Ectodermal cell (in vitro differentiated cells): ENCODE measurements at regions not wholly inside any gene's neighbourhood (a gene's known extent, or its start where the extent isn't known, plus 50 kb on each side); places are given as distances from the start of the nearest gene placed in this dataset.
A peak's percentile ranks its signal among the peaks of the same experiment; 100 is the strongest.

Experiments
- H3K27ac ChIP-seq: 2 replicates; pipeline ENCODE4 v1.7.0; 2013; ENCODE audit warnings: mild to moderate bottlenecking, low read depth, low read length; ENCODE audit not compliant: insufficient read depth, poor library complexity, severe bottlenecking
- H3K27me3 ChIP-seq: 2 replicates; pipeline ENCODE4 v1.7.0; 2013; ENCODE audit warnings: mild to moderate bottlenecking, low read length; ENCODE audit not compliant: insufficient read depth, control insufficient read depth, poor library complexity, severe bottlenecking
- H3K36me3 ChIP-seq: one replicate; pipeline ENCODE4 v1.7.0; 2013; ENCODE audit warnings: low read length; ENCODE audit not compliant: control insufficient read depth, insufficient read depth
- H3K4me1 ChIP-seq: one replicate; pipeline ENCODE4 v1.7.0; 2013; ENCODE audit warnings: low read length; ENCODE audit not compliant: control insufficient read depth, insufficient read depth
- H3K4me3 ChIP-seq: 2 replicates; pipeline ENCODE4 v1.7.0; 2013; ENCODE audit warnings: low read depth, low read length, control low read depth; ENCODE audit not compliant: insufficient read depth
- H3K9me3 ChIP-seq: 2 replicates; pipeline ENCODE4 v1.7.0; 2013; ENCODE audit warnings: mild to moderate bottlenecking, low read length, moderate library complexity; ENCODE audit not compliant: control insufficient read depth
- WGBS, 2 experiments: methylation state at CpG; one replicate each; pipeline ENCODE4 v1.1.7; 2013; ENCODE audit warnings: missing lambda C conversion rate in 2 of 2; 5-methylcytosine and 5-hydroxymethylcytosine counted together

DNA sequence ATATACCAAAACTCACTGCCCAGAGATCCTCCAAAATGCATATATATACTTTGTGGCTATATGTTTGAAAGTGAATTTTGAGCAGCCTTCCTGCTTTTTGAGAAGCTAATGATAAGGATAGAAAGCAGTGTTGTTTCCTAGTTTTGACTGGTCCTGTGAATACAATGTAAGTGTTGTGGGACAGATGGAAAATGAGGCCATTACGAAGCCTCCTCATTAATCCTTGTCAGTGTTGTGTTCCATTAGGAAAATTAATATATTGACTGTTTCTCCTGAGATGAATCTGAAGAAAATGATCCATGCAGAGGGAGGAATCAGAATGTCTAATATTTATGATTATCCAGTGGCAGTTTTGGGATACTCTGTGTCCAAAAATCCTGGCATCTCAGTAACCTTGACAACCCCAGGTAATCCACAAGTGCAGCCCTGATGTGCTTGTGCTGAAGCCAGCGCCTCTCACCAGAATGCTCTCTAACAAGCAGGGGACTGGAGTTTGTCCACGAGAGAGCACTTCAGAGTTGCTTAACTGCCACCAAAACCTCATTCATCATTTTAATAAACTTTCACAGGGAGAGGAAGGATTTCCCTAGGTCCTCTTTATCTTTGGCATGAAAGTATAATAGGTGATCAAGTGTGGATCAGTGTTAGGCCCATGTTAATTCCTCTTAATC lies 418.6 kb downstream of the CMPK2 start:
- Histone ChIP-seq H3K4me1 (no peaks in the 10 kb centered on the region), H3K27me3 (no peaks in the 10 kb centered on the region), H3K9me3 (no peaks in the 10 kb centered on the region), H3K4me3 (no peak overlapping the region), H3K27ac (no peak overlapping the region), H3K36me3 (no peaks in the 10 kb centered on the region)
- WGBS, 2 experiments: 87 to 90% methylated on average over 2 to 3 of the region's 3 CpGs

DNA sequence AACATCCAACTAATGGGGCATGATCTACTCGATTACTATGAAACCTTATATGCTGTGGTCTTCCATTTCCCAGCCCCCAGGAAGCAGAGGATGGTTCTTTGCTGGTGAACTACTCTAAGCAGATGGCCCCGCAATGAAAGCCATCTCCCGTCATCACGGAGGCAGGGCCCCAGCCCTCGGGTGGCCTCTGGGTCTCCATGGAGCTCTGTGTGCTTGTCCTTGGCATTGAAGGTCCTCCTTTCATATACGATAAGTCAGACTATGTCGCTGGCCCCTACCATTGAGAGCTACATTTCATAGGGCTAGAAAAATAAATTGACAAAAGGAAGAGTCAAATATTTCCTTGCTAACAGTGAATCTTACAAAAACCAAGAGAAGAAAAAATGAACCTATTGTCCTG lies 416.8 kb downstream of the CMPK2 start:
- peak overlapping the region; percentile 6 for H3K27ac ChIP-seq
- H3K4me1 ChIP-seq: no peaks in the 10 kb centered on the region
- 93 to 94% methylated on average over 7 of the region's 7 CpGs for WGBS, 2 experiments

DNA sequence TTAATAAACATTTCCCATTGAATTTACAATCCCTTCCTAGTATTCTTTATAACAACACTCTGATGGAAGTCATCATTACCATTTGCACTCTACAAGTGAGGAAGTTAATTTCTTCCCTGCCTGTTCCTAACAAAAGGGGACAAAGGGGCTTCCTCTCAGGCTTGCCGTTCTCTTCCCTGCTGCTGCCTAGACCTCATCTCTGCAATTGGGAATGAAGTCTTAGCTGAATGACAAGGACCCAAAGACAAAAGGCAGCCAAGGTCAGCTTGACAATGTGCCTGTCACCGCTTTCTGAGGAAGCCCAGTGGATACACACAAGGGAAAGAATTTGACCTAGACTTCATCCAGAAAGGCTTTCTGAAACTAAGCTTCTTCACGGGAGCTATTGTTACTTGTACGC lies 416.4 kb downstream of the CMPK2 start:
- Histone ChIP-seq H3K4me3 (no peak overlapping the region), H3K36me3 (no peaks in the 10 kb centered on the region), H3K4me1 (no peaks in the 10 kb centered on the region), H3K9me3 (no peaks in the 10 kb centered on the region), H3K27me3 (no peaks in the 10 kb centered on the region), H3K27ac (no peak overlapping the region)
- 44 to 49% methylated on average over 4 of the region's 4 CpGs for WGBS, 2 experiments

More for the DNA sequence above, 416.8 kb downstream of the CMPK2 start:
- H3K4me3 ChIP-seq: no peak overlapping the region
- no peaks in the 10 kb centered on the region for H3K36me3 ChIP-seq
- no peaks in the 10 kb centered on the region for H3K27me3 ChIP-seq
- H3K9me3 ChIP-seq: no peaks in the 10 kb centered on the region

DNA sequence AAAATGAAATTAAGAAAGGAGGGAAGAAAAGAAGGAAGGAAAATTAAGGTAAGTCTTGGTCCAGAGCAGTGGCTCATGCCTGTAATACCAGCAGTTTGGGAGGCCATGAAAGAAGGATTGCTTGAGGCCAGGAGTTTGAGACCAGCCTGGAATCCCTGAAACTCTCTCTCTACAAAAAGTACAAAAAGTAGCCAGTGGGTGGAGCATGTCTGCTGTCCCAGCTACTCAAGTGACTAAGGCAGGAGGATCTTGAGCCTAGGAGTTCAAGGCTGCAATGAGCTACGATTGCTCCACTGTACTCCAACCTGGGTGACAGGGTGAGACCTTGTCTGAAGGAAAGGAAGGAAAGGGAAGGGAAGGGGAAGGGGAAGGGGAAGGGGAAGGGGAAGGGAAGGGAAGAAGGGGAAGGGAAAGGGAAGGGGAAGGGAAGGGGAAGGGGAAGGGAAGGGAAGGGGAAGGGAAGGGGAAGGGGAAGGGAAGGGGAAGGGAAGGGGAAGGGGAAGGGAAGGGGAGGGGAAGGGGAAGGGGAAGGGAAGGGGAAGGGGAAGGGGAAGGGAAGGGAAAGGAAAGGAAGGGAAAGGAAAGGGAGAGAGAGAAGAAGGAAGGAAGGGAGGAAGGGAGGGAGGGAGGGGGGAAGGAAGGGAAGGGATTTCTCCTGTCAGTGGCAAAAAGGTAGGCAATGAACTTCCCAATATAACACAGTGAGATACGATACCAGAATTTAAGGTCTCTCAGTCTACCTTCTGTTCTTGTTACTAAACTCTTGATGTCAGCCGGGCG lies 412.8 kb downstream of the CMPK2 start:
- WGBS, 2 experiments: 87 to 93% methylated on average over 4 of the region's 4 CpGs
- Histone ChIP-seq H3K9me3 (peaks cover 2% of the 10 kb centered on the region), H3K27me3 (no peaks in the 10 kb centered on the region), H3K36me3 (no peaks in the 10 kb centered on the region), H3K4me3 (no peak overlapping the region), H3K27ac (no peak overlapping the region), H3K4me1 (no peaks in the 10 kb centered on the region)

DNA sequence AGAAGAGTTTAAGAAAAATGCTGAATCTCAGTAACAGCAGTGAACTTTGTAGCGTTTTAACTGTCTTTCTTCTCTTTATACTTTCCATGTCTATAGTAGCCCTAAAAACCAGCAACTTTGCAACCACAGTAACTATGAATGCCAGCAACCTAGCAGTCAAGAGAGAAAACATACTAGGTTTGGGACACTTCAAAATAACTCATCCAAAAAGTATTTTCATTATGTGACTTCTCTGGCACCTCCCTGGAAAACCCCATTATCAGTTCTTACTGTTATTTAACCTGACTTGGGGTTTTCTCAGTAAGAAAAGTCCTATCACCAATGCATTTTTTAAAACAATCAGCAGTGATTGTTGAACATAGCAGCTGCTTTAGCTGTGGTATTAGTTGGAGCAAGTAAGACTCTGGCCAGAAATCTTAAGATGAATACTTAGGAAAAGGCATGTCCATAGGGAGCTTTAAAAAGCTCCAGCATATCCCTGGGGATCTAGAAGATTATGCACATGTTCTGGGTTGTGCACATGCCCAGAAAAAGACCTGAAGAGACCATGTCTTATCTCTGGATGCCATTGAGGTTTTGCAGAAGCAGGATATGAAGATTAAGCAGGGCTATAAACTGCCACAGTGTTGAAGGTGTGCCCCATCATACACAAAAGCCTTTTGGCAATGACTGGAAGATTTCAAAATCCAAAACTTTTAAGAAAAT lies 411.3 kb downstream of the CMPK2 start:
- no peak overlapping the region for H3K4me3 ChIP-seq
- H3K36me3 ChIP-seq: no peaks in the 10 kb centered on the region
- H3K27me3 ChIP-seq: no peaks in the 10 kb centered on the region
- peaks cover 2% of the 10 kb centered on the region for H3K9me3 ChIP-seq
- H3K4me1 ChIP-seq: no peaks in the 10 kb centered on the region
- 93 to 100% methylated on average over 1 of the region's 1 CpG for WGBS, 2 experiments
- no peak overlapping the region for H3K27ac ChIP-seq

DNA sequence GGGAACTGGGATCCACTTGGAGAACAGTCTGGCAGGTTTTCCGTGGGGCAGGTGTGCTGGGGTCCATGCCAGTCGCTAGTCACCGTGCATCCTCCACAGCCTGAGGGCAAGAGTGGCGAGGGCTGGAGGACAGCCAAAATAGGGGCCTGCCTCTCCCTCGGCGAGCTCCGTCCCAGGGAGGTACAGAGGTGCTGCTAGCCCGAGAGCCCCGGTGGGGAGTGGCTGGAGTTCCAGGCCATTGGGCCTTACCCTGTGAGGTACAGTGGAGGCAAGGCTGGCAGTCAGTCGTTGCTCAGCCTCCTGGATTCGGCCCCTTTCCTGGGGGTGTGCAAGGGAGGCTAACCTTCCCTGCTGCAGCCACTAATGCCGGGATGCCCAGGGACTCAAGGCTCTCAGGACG lies 406.6 kb downstream of the CMPK2 start:
- H3K4me1 ChIP-seq: no peaks in the 10 kb centered on the region
- 96% methylated on average over 13 of the region's 13 CpGs for WGBS, 2 experiments
- H3K36me3 ChIP-seq: no peaks in the 10 kb centered on the region
- H3K27ac ChIP-seq: no peak overlapping the region
- no peaks in the 10 kb centered on the region for H3K27me3 ChIP-seq
- no peak overlapping the region for H3K4me3 ChIP-seq
- H3K9me3 ChIP-seq: peaks cover 2% of the 10 kb centered on the region

DNA sequence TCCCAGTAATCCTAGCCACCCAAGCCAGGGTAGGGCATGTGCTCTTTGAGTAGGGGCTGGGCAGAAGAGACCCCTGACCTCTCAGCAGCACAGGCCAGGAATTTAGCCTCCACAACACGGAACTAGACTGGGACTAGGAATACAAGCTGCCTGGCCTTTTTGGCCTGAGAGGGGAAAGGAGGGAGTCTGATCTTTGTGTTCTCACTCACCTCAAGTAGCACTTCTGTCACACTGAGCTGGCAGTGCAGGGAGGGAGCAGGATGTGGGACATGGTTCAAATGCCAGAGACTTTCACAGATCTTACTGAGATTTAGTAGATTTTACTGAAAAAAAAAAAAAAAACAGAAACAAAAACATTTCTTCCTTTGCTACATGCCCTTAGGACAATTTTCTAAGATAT lies 395.2 kb downstream of the CMPK2 start:
- H3K4me3 ChIP-seq: no peak overlapping the region
- H3K4me1 ChIP-seq: no peaks in the 10 kb centered on the region
- H3K9me3 ChIP-seq: no peaks in the 10 kb centered on the region
- H3K27me3 ChIP-seq: no peaks in the 10 kb centered on the region
- no peak overlapping the region for H3K27ac ChIP-seq
- WGBS, 2 experiments: 63 to 78% methylated on average over 1 of the region's 1 CpG
- no peaks in the 10 kb centered on the region for H3K36me3 ChIP-seq

DNA sequence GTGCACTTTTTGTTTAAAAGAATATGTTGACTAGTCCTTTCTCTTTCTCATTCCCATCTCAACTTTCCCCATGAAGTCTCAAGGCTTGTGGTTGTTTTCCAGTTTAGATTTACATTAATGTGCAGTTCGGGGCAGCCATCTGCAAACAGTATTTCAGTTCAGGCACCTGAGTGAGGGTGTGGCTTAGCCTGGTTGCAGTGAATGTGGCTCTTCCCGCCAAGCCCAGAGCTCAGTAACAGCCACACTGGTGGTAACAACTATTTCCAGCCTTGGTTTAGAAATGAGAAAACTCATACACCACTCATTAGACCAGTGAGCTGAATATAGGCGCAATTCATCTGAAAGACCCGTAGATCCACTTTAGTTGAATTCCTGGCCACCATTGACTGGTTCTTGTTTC lies 394.3 kb downstream of the CMPK2 start:
- Histone ChIP-seq H3K27me3 (no peaks in the 10 kb centered on the region), H3K27ac (no peak overlapping the region), H3K4me3 (no peak overlapping the region), H3K36me3 (no peaks in the 10 kb centered on the region), H3K4me1 (peaks cover 3% of the 10 kb centered on the region), H3K9me3 (no peaks in the 10 kb centered on the region)
- WGBS, 2 experiments: 92 to 94% methylated on average over 4 of the region's 4 CpGs

DNA sequence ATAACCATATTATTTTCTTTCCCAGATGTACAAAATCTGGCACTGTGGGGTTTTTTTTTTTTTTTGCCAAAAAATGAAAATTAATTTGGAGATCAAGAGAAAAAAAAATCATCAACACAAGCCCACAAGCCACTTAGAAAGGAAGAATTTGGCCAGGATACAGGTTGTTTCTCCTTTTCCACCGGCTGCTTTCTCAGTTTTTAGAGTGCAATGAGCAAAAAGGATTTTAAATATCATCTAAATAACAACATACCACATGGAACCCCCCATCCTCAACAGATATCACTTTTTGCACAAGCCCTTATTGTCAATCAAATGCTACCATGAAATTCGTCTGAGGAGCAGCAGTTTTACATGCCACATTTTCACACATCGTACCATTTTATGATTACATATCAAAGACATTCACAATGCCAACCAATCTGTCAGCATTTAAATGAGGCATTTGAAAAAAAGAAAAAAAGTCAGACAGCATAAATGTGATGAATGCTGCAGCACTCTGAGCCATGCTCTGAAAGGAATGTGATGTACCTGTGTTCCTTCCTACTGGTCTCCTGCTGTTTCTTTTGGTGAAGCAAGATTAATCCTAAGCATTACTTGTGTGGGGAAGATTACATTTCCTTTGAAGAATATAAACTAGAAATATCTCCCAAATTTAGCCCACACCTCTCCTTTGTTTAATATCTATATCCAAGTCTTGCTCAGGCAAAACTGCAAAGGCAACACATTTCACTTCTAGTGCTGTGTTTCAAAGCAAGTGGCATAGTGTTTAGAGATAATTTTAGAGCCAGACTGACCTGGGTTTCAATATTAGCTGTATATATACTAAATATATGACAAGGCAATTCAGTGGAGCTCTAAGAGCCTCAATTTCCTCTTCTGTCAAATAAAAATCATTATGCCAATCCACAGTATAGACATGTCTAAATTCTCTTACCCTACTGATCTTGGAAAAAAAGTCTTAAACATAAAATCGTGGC lies 391.3 kb downstream of the CMPK2 start:
- Histone ChIP-seq H3K4me3 (no peak overlapping the region), H3K36me3 (no peaks in the 10 kb centered on the region), H3K4me1 (peaks cover 12% of the 10 kb centered on the region), H3K27me3 (no peaks in the 10 kb centered on the region), H3K9me3 (no peaks in the 10 kb centered on the region), H3K27ac (no peak overlapping the region)
- WGBS, 2 experiments: 70 to 83% methylated on average over 3 to 4 of the region's 4 CpGs
